NT2/D1 (cell line): ENCODE measurements at regions not wholly inside any gene's neighbourhood (a gene's known extent, or its start where the extent isn't known, plus 50 kb on each side); places are given as distances from the start of the nearest gene placed in this dataset.

Source experiments
- SUZ12 ChIP-seq: IDR thresholded peaks from 2 replicates; pipeline ENCODE4 v1.6.1; 2011; ENCODE audit not compliant: insufficient read length, insufficient read depth; ENCODE audit errors: extremely low read depth
- YY1 ChIP-seq: IDR thresholded peaks from 2 replicates; pipeline ENCODE4 v1.6.1; 2011; ENCODE audit not compliant: insufficient read length, insufficient read depth

DNA sequence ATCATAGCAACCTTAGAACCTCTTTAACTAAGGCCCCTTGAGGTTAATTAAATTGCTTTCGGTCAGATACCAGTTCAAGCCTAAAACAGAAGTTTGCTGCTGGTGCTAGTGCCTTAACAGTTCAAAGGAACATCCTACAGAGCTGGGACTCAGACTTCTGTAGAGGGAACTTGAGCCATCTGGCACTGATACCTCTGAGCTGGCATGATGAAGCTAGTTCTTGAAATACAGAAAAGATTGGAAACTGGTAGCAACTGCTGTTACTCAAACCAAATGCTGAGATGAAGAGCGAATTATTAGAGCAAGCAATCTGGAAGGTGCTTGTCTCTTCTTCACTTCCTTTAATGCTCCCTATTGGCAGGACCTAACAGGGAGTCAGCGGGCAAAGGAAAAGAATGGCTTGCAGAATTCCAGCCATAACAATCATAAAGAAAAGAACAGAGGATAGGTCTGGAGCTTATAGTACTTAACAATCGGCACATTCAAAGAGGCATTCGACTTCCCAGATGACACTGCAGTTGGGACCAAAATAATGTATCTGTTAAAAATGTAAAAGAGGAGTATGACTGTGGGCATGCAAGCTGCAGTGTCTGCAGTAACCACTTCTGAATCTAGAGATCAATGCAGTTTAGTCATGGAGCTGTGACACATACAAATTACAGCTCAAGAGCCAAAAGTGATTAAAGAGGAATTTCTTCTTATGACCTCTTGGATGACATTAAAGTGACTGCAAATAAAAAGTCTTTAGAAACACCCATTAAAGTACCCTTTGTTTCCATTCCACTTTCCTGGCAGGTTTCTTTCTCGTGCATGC lies 298.9 kb downstream of the PDGFC start:
- TF ChIP-seq YY1, result no peak
- no peak for TF ChIP-seq SUZ12
